ENCODE measurements at regions not wholly inside any gene's neighbourhood (a gene's known extent, or its start where the extent isn't known, plus 50 kb on each side); places are given as distances from the start of the nearest gene placed in this dataset.

- Histone ChIP-seq H3K9me3 (ENCODE audit: low read depth) (no peaks in the 10 kb centered on the region), H3K27me3 (no peaks in the 10 kb centered on the region), H3K4me1 (ENCODE audit: low read depth) (no peaks in the 10 kb centered on the region), H3K36me3 (no peaks in the 10 kb centered on the region), H3K4me3 (no peak overlapping the region), H3K27ac (no peak overlapping the region)
- DNase-seq (ENCODE audit: low read depth in 1 of 2, low spot score in 1 of 2), result peak in 1 of 2 donors; percentile 30
- TF ChIP-seq, protein P1, sequence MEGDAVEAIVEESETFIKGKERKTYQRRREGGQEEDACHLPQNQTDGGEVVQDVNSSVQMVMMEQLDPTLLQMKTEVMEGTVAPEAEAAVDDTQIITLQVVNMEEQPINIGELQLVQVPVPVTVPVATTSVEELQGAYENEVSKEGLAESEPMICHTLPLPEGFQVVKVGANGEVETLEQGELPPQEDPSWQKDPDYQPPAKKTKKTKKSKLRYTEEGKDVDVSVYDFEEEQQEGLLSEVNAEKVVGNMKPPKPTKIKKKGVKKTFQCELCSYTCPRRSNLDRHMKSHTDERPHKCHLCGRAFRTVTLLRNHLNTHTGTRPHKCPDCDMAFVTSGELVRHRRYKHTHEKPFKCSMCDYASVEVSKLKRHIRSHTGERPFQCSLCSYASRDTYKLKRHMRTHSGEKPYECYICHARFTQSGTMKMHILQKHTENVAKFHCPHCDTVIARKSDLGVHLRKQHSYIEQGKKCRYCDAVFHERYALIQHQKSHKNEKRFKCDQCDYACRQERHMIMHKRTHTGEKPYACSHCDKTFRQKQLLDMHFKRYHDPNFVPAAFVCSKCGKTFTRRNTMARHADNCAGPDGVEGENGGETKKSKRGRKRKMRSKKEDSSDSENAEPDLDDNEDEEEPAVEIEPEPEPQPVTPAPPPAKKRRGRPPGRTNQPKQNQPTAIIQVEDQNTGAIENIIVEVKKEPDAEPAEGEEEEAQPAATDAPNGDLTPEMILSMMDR (IDR thresholded peaks at IDR 0.05; ENCODE audit: low read depth, low read length), result no peak
Measured at GRCh38 chr9:13491138-13491492, 211.6 kb upstream of the MPDZ start.

GRCh38 chr9:13487936-13488335, 208.4 kb upstream of the MPDZ start:
- Histone ChIP-seq H3K27me3 (no peaks in the 10 kb centered on the region), H3K9me3 (ENCODE audit: low read depth) (no peaks in the 10 kb centered on the region), H3K4me3 (no peak overlapping the region), H3K27ac (no peak overlapping the region), H3K36me3 (no peaks in the 10 kb centered on the region), H3K4me1 (ENCODE audit: low read depth) (no peaks in the 10 kb centered on the region)
- no peak for DNase-seq (ENCODE audit: low read depth in 1 of 2, low spot score in 1 of 2)
- TF ChIP-seq, protein P1 (IDR thresholded peaks at IDR 0.05; ENCODE audit: low read depth, low read length), result no peak

GRCh38 chr9:13487498-13487897, 208.0 kb upstream of the MPDZ start:
- no peak overlapping the region for H3K4me3 ChIP-seq
- H3K9me3 ChIP-seq (ENCODE audit: low read depth), result no peaks in the 10 kb centered on the region
- no peaks in the 10 kb centered on the region for H3K36me3 ChIP-seq
- no peaks in the 10 kb centered on the region for H3K4me1 ChIP-seq (ENCODE audit: low read depth)
- TF ChIP-seq, protein P1 (IDR thresholded peaks at IDR 0.05; ENCODE audit: low read depth, low read length), result no peak
- no peak overlapping the region for H3K27ac ChIP-seq
- no peaks in the 10 kb centered on the region for H3K27me3 ChIP-seq
- DNase-seq (ENCODE audit: low read depth in 1 of 2, low spot score in 1 of 2), result no peak

DNA sequence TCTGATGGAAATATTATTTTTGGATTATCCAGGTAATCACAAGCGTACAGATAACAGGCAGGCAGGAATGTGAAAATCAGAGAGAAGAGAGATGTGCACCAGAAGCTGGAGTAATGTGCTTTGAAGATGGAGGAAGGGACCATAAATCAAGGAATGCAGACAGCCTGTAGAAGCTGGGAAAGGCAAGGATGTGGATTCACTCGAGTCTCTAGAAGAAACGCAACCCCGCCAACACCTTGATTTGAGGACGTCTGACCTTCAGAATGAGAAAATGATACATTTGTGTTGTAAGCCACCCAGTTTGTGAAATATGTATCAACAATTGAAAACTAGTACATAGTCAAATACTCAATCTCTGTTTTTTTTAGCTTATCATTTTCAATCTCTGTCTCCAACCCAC, 207.6 kb upstream of the MPDZ start:
- Histone ChIP-seq H3K4me1 (ENCODE audit: low read depth) (no peaks in the 10 kb centered on the region), H3K27ac (no peak overlapping the region), H3K27me3 (no peaks in the 10 kb centered on the region), H3K9me3 (ENCODE audit: low read depth) (no peaks in the 10 kb centered on the region), H3K36me3 (no peaks in the 10 kb centered on the region), H3K4me3 (no peak overlapping the region)
- TF ChIP-seq, protein P1 (IDR thresholded peaks at IDR 0.05; ENCODE audit: low read depth, low read length), result no peak
- DNase-seq (ENCODE audit: low read depth in 1 of 2, low spot score in 1 of 2), result no peak

- no peaks in the 10 kb centered on the region for H3K27me3 ChIP-seq
- H3K4me3 ChIP-seq, result no peak overlapping the region
- no peaks in the 10 kb centered on the region for H3K4me1 ChIP-seq (ENCODE audit: low read depth)
- no peaks in the 10 kb centered on the region for H3K36me3 ChIP-seq
- H3K27ac ChIP-seq, result no peak overlapping the region
- H3K9me3 ChIP-seq (ENCODE audit: low read depth), result no peaks in the 10 kb centered on the region
- TF ChIP-seq, protein P1 (IDR thresholded peaks at IDR 0.05; ENCODE audit: low read depth, low read length), result peak; percentile 29
- peak in 1 of 2 donors; percentile 96 for DNase-seq (ENCODE audit: low read depth in 1 of 2, low spot score in 1 of 2)
Measured at GRCh38 chr9:13485068-13485596, 205.6 kb upstream of the MPDZ start.

DNA sequence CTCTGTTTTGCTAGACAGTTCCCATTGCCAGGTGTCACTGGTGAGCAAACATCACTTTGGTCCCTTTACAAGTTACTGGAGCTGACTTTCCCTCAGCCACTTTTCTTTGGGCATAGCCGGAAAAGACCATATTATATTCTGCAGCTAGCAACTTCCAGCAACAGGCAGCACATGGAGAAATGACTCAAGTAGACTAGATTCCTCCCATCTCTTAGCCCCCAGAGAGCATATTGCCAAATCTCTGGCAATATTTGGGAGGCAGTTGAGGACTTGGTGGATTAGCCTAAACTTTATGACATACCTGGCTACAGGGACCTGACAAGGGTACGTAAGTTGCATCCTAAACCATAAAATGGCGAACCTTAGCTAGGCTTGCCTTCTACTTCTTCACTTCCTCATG, 204.7 kb upstream of the MPDZ start:
- H3K36me3 ChIP-seq, result no peaks in the 10 kb centered on the region
- no peaks in the 10 kb centered on the region for H3K27me3 ChIP-seq
- no peak overlapping the region for H3K4me3 ChIP-seq
- TF ChIP-seq, protein P1 (IDR thresholded peaks at IDR 0.05; ENCODE audit: low read depth, low read length), result no peak
- H3K4me1 ChIP-seq (ENCODE audit: low read depth), result no peaks in the 10 kb centered on the region
- H3K9me3 ChIP-seq (ENCODE audit: low read depth), result no peaks in the 10 kb centered on the region
- DNase-seq (ENCODE audit: low read depth in 1 of 2, low spot score in 1 of 2), result no peak
- no peak overlapping the region for H3K27ac ChIP-seq
